ENCODE measurements at regions not wholly inside any gene's neighbourhood (a gene's known extent, or its start where the extent isn't known, plus 50 kb on each side); places are given as distances from the start of the nearest gene placed in this dataset.

GRCh38 chr12:107477018-107477417, 208.6 kb upstream of the PWP1 start:
- TF ChIP-seq POLR2A (IDR thresholded peaks at IDR 0.05), result no peak
- no peak for TF ChIP-seq CTCF (IDR thresholded peaks at IDR 0.05)
- 93 to 95% methylated on average over 6 to 7 of the region's 7 CpGs for WGBS, 2 donors
- H3K4me1 ChIP-seq, result peaks cover 0 to 25% (median 0%) of the 10 kb centered on the region in 3 donors
- DNase-seq, result no peak
- intact Hi-C loops (cut with DNase I), result no loop called here
- no peak overlapping the region for H3K4me3 ChIP-seq
- no peaks in the 10 kb centered on the region for H3K9me3 ChIP-seq
- H3K36me3 ChIP-seq, result no peaks in the 10 kb centered on the region
- no peak overlapping the region for H3K27ac ChIP-seq
- H3K27me3 ChIP-seq, result no peaks in the 10 kb centered on the region

DNA sequence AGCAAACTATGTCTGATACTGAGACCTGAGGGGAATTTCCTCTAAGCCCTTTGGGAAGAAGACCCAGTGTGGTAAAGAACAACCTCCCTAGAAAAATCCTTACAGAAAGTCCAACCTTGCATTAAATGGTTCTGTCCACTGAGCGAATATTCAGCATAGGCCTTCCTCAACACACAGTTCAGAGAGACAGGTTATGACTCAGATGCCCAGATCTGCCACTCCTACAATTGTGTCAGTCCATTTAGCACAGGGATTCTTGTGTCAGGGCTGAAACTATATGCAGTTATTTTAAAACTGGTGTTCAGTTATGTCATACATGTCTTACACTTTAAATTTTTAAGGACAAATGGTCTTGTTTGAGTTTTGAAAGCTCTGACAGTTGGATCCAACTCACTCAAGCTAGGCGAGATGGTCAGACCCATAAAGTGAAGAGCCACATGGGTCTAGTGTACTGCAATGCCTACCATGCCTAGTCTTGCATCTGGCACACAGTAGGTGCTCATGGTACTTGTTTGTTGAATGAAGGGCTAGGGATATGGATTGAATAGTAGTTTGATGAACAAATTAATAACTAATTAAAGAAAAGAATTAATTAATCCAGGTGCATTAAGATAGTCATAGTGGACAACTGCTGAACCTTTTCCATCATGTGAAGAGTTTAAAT, 207.5 kb upstream of the PWP1 start:
- TF ChIP-seq POLR2A (IDR thresholded peaks at IDR 0.05) (no peak), CTCF (IDR thresholded peaks at IDR 0.05) (no peak)
- intact Hi-C loops (cut with DNase I), result no loop called here
- H3K4me3 ChIP-seq, result no peak overlapping the region
- H3K4me1 ChIP-seq, result peaks cover 0 to 25% (median 0%) of the 10 kb centered on the region in 3 donors
- H3K27me3 ChIP-seq, result no peaks in the 10 kb centered on the region
- WGBS, 2 donors, result 66 to 83% methylated on average over 2 of the region's 2 CpGs
- DNase-seq, result no peak
- no peak overlapping the region for H3K27ac ChIP-seq
- H3K36me3 ChIP-seq, result no peaks in the 10 kb centered on the region
- no peaks in the 10 kb centered on the region for H3K9me3 ChIP-seq

- Histone ChIP-seq H3K27ac (no peak overlapping the region), H3K9me3 (no peaks in the 10 kb centered on the region), H3K27me3 (no peaks in the 10 kb centered on the region), H3K4me1 (peaks cover 0 to 23% (median 0%) of the 10 kb centered on the region in 3 donors), H3K4me3 (no peak overlapping the region), H3K36me3 (no peaks in the 10 kb centered on the region)
- no peak for TF ChIP-seq POLR2A (IDR thresholded peaks at IDR 0.05)
- no peak for TF ChIP-seq CTCF (IDR thresholded peaks at IDR 0.05)
- DNase-seq, result no peak
- WGBS, 2 donors, result 86% methylated on average over 1 of the region's 1 CpG
- intact Hi-C loops (cut with DNase I), result no loop called here
Measured at GRCh38 chr12:107478881-107479280, 206.7 kb upstream of the PWP1 start.

- TF ChIP-seq POLR2A (IDR thresholded peaks at IDR 0.05) (no peak), CTCF (IDR thresholded peaks at IDR 0.05) (no peak)
- Histone ChIP-seq H3K4me1 (peaks cover 0 to 13% (median 0%) of the 10 kb centered on the region in 3 donors), H3K4me3 (no peak overlapping the region), H3K27ac (no peak overlapping the region), H3K36me3 (no peaks in the 10 kb centered on the region), H3K27me3 (no peaks in the 10 kb centered on the region), H3K9me3 (no peaks in the 10 kb centered on the region)
- 76 to 77% methylated on average over 4 of the region's 4 CpGs for WGBS, 2 donors
- DNase-seq, result no peak
- intact Hi-C loops (cut with DNase I), result no loop called here
Measured at GRCh38 chr12:107480836-107481608, 204.6 kb upstream of the PWP1 start.

DNA sequence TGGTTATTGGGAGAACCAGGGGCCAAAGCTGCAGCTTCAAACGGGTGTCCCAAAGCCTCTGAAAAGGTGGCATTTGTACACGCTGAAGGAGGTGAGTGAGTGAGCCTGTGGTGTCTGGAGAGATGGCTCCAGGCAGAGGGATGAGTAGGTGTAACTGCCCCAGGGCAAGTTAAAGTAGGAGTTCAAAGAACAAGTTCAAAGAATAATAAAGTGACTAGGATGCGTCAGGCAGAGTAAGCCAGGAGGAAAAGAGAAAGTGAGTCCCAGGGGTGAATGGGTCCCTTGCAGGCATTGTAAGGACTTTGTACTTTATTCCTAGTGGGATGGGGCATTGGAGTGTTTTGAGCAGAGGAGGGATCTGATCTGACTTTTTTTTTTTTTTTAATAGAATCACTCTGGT, 201.4 kb upstream of the PWP1 start:
- no peaks in the 10 kb centered on the region for H3K27me3 ChIP-seq
- TF ChIP-seq CTCF (IDR thresholded peaks at IDR 0.05), result no peak
- TF ChIP-seq POLR2A (IDR thresholded peaks at IDR 0.05), result no peak
- no peak overlapping the region for H3K27ac ChIP-seq
- H3K36me3 ChIP-seq, result no peaks in the 10 kb centered on the region
- peaks cover 0 to 6% (median 0%) of the 10 kb centered on the region in 3 donors for H3K4me1 ChIP-seq
- H3K9me3 ChIP-seq, result no peaks in the 10 kb centered on the region
- no peak overlapping the region for H3K4me3 ChIP-seq
- intact Hi-C loops (cut with DNase I), result no loop called here
- DNase-seq, result no peak
- WGBS, 2 donors, result 45 to 61% methylated on average over 3 of the region's 3 CpGs

Measured in esophagus squamous epithelium (tissue), 5 donors.